Brain microvascular endothelial cell (primary cell): ENCODE measurements at regions not wholly inside any gene's neighbourhood (a gene's known extent, or its start where the extent isn't known, plus 50 kb on each side); places are given as distances from the start of the nearest gene placed in this dataset.

Source experiments
- DNase-seq: peaks from one replicate; pipeline ENCODE4 v3.0.0-alpha.2; 2020
- H3K27ac ChIP-seq: fragments of 250-450 bp; sonication (Bioruptor Pico); 2 replicates; pipeline ENCODE4 v1.5.1; 2020; ENCODE audit warnings: mild to moderate bottlenecking, moderate library complexity
- H3K27me3 ChIP-seq: fragments of 250-450 bp; sonication (Bioruptor Pico); replicated peaks from 2 replicates; pipeline ENCODE4 v1.5.1; 2020; ENCODE audit warnings: mild to moderate bottlenecking
- H3K36me3 ChIP-seq: fragments of 250-450 bp; sonication (Bioruptor Pico); replicated peaks from 2 replicates; pipeline ENCODE4 v1.5.1; 2020; ENCODE audit warnings: mild to moderate bottlenecking
- H3K4me3 ChIP-seq: 2 replicates; pipeline ENCODE4 v1.5.1; 2011; ENCODE audit warnings: low read depth, mild to moderate bottlenecking, control low read depth, low read length, moderate library complexity
- in situ Hi-C: cut with HindIII; loops from 2 replicates; pipeline ENCODE4 v1.10.0; 2017; ENCODE audit warnings: low sequenced_read_pairs, low pct_ligation_motif_present
- TF ChIP-seq, protein P1 (sequence below): IDR thresholded peaks from 2 replicates; pipeline ENCODE4 v1.5.1; 2011; ENCODE audit warnings: low read depth, mild to moderate bottlenecking, moderate library complexity, low read length, control low read depth, inconsistent platforms; ENCODE audit errors: missing control alignments

DNA sequence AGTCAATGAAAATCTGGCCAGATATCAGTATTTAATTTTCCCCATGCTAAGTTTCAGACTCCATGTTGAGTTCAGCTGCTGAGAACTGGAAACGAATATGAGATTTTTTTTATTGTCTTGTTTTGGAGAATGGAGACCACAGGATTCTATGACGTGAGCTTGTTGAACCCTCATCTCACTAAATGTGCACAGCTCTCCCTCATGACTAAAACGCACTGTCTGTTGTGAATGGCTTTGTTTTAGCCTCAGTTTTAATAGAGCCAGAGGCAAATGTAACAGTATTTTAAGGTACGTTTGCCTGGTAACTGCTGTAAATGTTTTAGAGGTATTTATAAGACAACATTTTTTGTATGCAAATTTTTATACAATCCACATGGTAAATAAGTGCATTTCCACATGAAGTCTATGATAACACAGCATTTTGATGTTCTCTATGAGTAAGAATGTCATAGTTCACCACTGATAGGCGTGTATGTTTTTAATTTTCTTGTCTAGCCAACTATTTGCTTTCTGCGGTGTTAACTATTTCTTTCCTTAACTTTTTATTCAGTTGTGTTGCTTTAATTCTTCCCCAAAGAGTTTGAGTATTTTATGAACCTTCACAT, 1159.3 kb upstream of the TENM3 start:
- Histone ChIP-seq H3K27me3 (no peaks in the 10 kb centered on the region), H3K4me3 (no peak overlapping the region), H3K36me3 (no peaks in the 10 kb centered on the region), H3K27ac (no peak overlapping the region)
- in situ Hi-C loops, result no loop called here
- DNase-seq, result no peak
- TF ChIP-seq, protein P1, sequence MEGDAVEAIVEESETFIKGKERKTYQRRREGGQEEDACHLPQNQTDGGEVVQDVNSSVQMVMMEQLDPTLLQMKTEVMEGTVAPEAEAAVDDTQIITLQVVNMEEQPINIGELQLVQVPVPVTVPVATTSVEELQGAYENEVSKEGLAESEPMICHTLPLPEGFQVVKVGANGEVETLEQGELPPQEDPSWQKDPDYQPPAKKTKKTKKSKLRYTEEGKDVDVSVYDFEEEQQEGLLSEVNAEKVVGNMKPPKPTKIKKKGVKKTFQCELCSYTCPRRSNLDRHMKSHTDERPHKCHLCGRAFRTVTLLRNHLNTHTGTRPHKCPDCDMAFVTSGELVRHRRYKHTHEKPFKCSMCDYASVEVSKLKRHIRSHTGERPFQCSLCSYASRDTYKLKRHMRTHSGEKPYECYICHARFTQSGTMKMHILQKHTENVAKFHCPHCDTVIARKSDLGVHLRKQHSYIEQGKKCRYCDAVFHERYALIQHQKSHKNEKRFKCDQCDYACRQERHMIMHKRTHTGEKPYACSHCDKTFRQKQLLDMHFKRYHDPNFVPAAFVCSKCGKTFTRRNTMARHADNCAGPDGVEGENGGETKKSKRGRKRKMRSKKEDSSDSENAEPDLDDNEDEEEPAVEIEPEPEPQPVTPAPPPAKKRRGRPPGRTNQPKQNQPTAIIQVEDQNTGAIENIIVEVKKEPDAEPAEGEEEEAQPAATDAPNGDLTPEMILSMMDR, result no peak

DNA sequence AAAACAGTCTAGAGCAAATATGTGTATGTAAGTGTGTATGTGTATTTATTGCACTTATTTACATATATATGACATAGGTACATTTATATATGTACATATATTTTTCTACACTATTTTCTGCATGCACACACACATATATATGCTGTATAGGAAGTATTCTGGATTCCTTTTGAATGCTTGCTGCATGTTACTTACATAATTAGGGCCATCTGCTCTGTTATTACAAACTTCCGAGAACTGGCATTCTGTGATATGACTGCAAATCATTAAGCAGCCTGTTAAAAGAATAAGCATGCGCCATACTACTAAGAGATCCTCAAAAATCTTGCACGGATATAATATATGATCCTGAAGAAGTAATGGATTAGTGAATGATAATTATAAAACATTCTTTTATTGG, 1157.6 kb upstream of the TENM3 start:
- Histone ChIP-seq H3K4me3 (no peak overlapping the region), H3K27ac (no peak overlapping the region), H3K27me3 (no peaks in the 10 kb centered on the region), H3K36me3 (no peaks in the 10 kb centered on the region)
- TF ChIP-seq, protein P1, result no peak
- no peak for DNase-seq
- in situ Hi-C loops, result no loop called here

DNA sequence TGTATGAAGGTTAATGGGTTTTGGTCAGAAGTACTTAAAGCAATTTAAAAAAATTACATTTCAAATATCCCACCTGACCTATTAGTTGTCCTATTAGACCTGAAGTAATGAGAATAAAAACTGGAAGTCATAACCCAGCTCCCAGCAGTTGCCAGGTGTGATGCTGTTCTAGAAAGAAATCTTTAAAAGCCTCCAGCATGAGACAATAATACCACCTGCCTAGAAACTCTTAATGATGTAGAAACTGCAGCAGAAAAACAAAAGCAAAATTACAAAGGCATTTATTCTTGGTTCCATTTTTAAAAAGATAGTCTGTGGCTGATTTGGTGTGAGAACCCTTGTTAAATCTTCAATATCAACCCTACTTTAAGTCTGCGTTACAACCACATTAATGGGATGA, 1137.7 kb upstream of the TENM3 start:
- H3K36me3 ChIP-seq, result no peaks in the 10 kb centered on the region
- no peak overlapping the region for H3K4me3 ChIP-seq
- in situ Hi-C loops, result no loop called here
- TF ChIP-seq, protein P1, result no peak
- no peaks in the 10 kb centered on the region for H3K27me3 ChIP-seq
- no peak for DNase-seq
- H3K27ac ChIP-seq, result no peak overlapping the region

DNA sequence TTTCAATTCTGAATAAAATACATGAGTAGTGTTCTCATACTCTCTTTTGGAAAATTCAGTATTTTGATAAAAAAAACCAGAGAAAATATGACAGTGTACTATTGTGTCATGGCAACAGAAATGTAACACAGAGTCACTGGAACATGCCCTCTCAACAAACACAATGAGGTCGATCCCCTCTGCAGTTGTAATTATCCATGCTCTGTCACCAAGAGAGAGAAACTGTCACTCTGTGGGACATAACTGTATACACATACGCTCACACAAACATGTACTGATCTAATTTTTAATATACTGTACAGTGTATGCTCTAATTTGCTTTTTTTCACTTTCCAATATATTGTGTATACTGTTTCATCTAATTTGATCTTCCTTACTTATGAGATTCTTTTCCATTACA, 1136.8 kb upstream of the TENM3 start:
- in situ Hi-C loops, result no loop called here
- TF ChIP-seq, protein P1, result no peak
- H3K27ac ChIP-seq, result no peak overlapping the region

DNA sequence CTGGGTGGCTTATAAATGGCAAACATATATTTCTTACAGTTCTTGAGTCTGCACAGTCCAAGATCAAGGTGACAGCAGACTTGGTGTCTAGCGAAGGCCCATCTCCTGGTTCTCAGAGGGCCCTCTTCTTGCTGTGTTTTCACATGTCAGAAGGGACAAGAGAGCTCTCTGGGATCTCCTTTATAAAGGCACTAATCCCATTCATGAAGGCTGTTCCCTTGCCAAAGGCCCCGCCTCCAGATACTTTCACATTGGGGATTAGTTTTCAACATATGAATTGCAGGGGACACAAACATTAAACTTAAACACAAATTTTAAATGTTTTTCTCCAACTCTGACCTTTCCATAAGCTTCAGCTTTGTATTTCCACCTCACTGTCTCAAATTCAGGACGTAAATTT, 1135.0 kb upstream of the TENM3 start:
- TF ChIP-seq, protein P1, result no peak
- Histone ChIP-seq H3K27me3 (no peaks in the 10 kb centered on the region), H3K36me3 (no peaks in the 10 kb centered on the region), H3K4me3 (no peak overlapping the region), H3K27ac (no peak overlapping the region)
- in situ Hi-C loops, result no loop called here
- no peak for DNase-seq

More for the DNA sequence above, 1136.8 kb upstream of the TENM3 start:
- no peak overlapping the region for H3K4me3 ChIP-seq
- H3K36me3 ChIP-seq, result no peaks in the 10 kb centered on the region
- H3K27me3 ChIP-seq, result no peaks in the 10 kb centered on the region
- DNase-seq, result no peak

DNA sequence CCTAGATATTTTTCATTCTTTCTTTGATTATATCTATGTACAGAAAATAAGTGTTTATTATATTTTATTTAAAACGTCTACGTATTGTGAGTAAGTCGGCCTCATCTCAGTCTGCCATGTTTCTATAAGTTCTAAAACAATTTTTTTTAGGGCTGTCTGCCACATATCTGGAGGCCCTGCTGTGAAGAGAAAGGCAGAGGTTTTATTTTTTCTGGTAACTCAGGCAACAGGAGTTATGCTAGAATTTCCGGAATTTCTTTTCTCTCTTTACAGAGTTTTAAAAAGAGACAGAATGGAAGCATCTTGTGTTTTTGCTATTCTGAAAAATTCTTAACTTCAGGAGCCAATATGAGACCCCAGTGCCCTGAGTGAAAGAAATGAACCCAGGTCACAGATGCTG, 1124.0 kb upstream of the TENM3 start:
- TF ChIP-seq, protein P1, result no peak
- Histone ChIP-seq H3K27ac (no peak overlapping the region), H3K36me3 (no peaks in the 10 kb centered on the region), H3K4me3 (no peak overlapping the region), H3K27me3 (no peaks in the 10 kb centered on the region)
- no peak for DNase-seq
- in situ Hi-C loops, result no loop called here
